GM23338 (cell line): ENCODE measurements at regions not wholly inside any gene's neighbourhood (a gene's known extent, or its start where the extent isn't known, plus 50 kb on each side); places are given as distances from the start of the nearest gene placed in this dataset.

ENCODE experiments used
- ATAC-seq: fragments of 200-7000 bp; cut with Tn5 transposase; 3 replicates; pipeline ENCODE4 v1.9.1; 2020
- DNase-seq: peaks from one replicate; pipeline ENCODE4 v3.0.0-alpha.2; 2015; ENCODE audit warnings: low spot score
- H2AFZ ChIP-seq: fragments of 200-600 bp; sonication (generic); 2 replicates; pipeline ENCODE4 v1.8.0; 2016; ENCODE audit warnings: antibody characterized with exemption, mild to moderate bottlenecking, moderate library complexity
- H3F3A ChIP-seq: fragments of 200-600 bp; sonication (generic); replicated peaks from 2 replicates; pipeline ENCODE4 v1.8.0; 2017; ENCODE audit warnings: antibody characterized with exemption, mixed run types, low read depth
- H3K27ac ChIP-seq: fragments of 200-600 bp; sonication (generic); 2 replicates; pipeline ENCODE4 v1.6.1; 2016; ENCODE audit warnings: low read depth
- H3K27me3 ChIP-seq: fragments of 200-600 bp; sonication (generic); 2 replicates; pipeline ENCODE4 v1.8.0; 2016; ENCODE audit warnings: mild to moderate bottlenecking, mixed run types, moderate library complexity; ENCODE audit not compliant: insufficient read depth
- H3K36me3 ChIP-seq: fragments of 200-600 bp; sonication (generic); 2 replicates; pipeline ENCODE4 v1.8.0; 2016; ENCODE audit warnings: mild to moderate bottlenecking; ENCODE audit not compliant: insufficient read depth
- H3K4me1 ChIP-seq: fragments of 200-600 bp; sonication (generic); 2 replicates; pipeline ENCODE4 v1.8.0; 2016; ENCODE audit warnings: mild to moderate bottlenecking, moderate library complexity; ENCODE audit not compliant: insufficient read depth
- H3K4me2 ChIP-seq: fragments of 200-600 bp; sonication (generic); 2 replicates; pipeline ENCODE4 v1.7.1; 2017; ENCODE audit warnings: mixed run types
- H3K4me3 ChIP-seq: fragments of 200-600 bp; sonication (generic); 2 replicates; pipeline ENCODE4 v1.6.1; 2016; ENCODE audit warnings: mixed run types
- H3K79me2 ChIP-seq: fragments of 200-600 bp; sonication (generic); replicated peaks from 2 replicates; pipeline ENCODE4 v1.8.0; 2017; ENCODE audit warnings: mild to moderate bottlenecking; ENCODE audit not compliant: insufficient read depth
- H3K9me2 ChIP-seq: fragments of 200-600 bp; sonication (generic); 2 replicates; pipeline ENCODE4 v1.8.0; 2017; ENCODE audit not compliant: insufficient read depth
- H4K20me1 ChIP-seq: fragments of 200-600 bp; sonication (generic); replicated peaks from 2 replicates; pipeline ENCODE4 v1.8.0; 2017; ENCODE audit warnings: mild to moderate bottlenecking; ENCODE audit not compliant: insufficient read depth
- H3K27ac Mint-ChIP-seq: 2 replicates; pipeline ENCODE4 v1.8.0; 2020; ENCODE audit warnings: inconsistent platforms, mild to moderate bottlenecking, moderate library complexity, mixed read lengths
- H3K27me3 Mint-ChIP-seq: 3 replicates; pipeline ENCODE4 v1.8.0; 2022; ENCODE audit warnings: low read depth, mild to moderate bottlenecking, moderate library complexity, mixed read lengths, inconsistent platforms; ENCODE audit not compliant: insufficient read depth, poor library complexity
- H3K36me3 Mint-ChIP-seq: 3 replicates; pipeline ENCODE4 v1.8.0; 2021; ENCODE audit warnings: low read depth, mild to moderate bottlenecking, inconsistent platforms, moderate library complexity, mixed read lengths
- H3K4me1 Mint-ChIP-seq: 3 replicates; pipeline ENCODE4 v1.8.0; 2020; ENCODE audit warnings: mild to moderate bottlenecking, inconsistent platforms, mixed read lengths
- H3K4me3 Mint-ChIP-seq: 3 replicates; pipeline ENCODE4 v1.8.0; 2021; ENCODE audit warnings: moderate library complexity, mild to moderate bottlenecking, inconsistent platforms, mixed read lengths
- H3K9me3 Mint-ChIP-seq: 3 replicates; pipeline ENCODE4 v1.8.0; 2020; ENCODE audit warnings: moderate library complexity, mild to moderate bottlenecking, inconsistent platforms, mixed read lengths
- CREB1 ChIP-seq: fragments of 250-450 bp; sonication (Bioruptor Pico); IDR thresholded peaks from 2 replicates; pipeline ENCODE4 v1.5.0; 2020; ENCODE audit warnings: low read depth, mild to moderate bottlenecking, moderate library complexity
- CTCF ChIP-seq, 2 experiments: fragments of 200-600 bp in 1 of 2; sonication (generic) in 1 of 2; conservative IDR thresholded peaks; 2 replicates each; pipeline versions ENCODE4 v1.5.1 to v1.6.1; 2016 to 2017; ENCODE audit warnings: antibody characterized with exemption in 2 of 2, low read depth in 2 of 2, mild to moderate bottlenecking in 2 of 2, moderate library complexity in 1 of 2
- ETS1 ChIP-seq: IDR thresholded peaks from 2 replicates; pipeline ENCODE4 v1.6.1; 2016; ENCODE audit warnings: antibody characterized with exemption
- EZH2 ChIP-seq: fragments of 200-600 bp; sonication (generic); IDR thresholded peaks from one replicate; pipeline ENCODE4 v1.8.0; 2017; ENCODE audit warnings: antibody characterized with exemption, mild to moderate bottlenecking, low read depth; ENCODE audit not compliant: unreplicated experiment
- EZH2phosphoT487 ChIP-seq: fragments of 200-600 bp; sonication (generic); IDR thresholded peaks from one replicate; pipeline ENCODE4 v1.8.1; 2018; ENCODE audit warnings: antibody characterized with exemption; ENCODE audit not compliant: unreplicated experiment
- JUNB ChIP-seq: IDR thresholded peaks from one replicate; pipeline ENCODE4 v1.6.1; 2016; ENCODE audit warnings: antibody characterized with exemption; ENCODE audit not compliant: unreplicated experiment
- NANOG ChIP-seq: IDR thresholded peaks from 2 replicates; pipeline ENCODE4 v1.6.1; 2016; ENCODE audit warnings: antibody characterized with exemption, borderline replicate concordance
- POLR2AphosphoS5 ChIP-seq: IDR thresholded peaks from 2 replicates; pipeline ENCODE4 v1.6.1; 2016; ENCODE audit warnings: antibody characterized with exemption, low read depth
- REST ChIP-seq: IDR thresholded peaks from one replicate; pipeline ENCODE4 v1.6.1; 2018; ENCODE audit warnings: antibody characterized with exemption; ENCODE audit not compliant: unreplicated experiment
- STAT1 ChIP-seq: IDR thresholded peaks from one replicate; pipeline ENCODE4 v1.6.1; 2016; ENCODE audit warnings: antibody characterized with exemption; ENCODE audit not compliant: unreplicated experiment
- ZNF114 ChIP-seq: fragments of 250-450 bp; sonication (Bioruptor Pico); IDR thresholded peaks from 2 replicates; pipeline ENCODE4 v1.5.0; 2020; ENCODE audit warnings: mild to moderate bottlenecking, moderate library complexity
- ZNF331 ChIP-seq: fragments of 250-450 bp; sonication (Bioruptor Pico); IDR thresholded peaks from 2 replicates; pipeline ENCODE4 v1.5.0; 2020; ENCODE audit warnings: low read depth, mild to moderate bottlenecking, moderate library complexity
- ZNF462 ChIP-seq: fragments of 250-450 bp; sonication (Bioruptor Pico); IDR thresholded peaks from 2 replicates; pipeline ENCODE4 v1.5.0; 2020; ENCODE audit warnings: mild to moderate bottlenecking, moderate library complexity

GRCh38 chr5:173747876-173748275, 131.4 kb upstream of the BOD1 start:
- Histone ChIP-seq H3F3A (no peaks in the 10 kb centered on the region), H4K20me1 (no peaks in the 10 kb centered on the region), H3K4me3 (no peak overlapping the region), H3K4me2 (no peak overlapping the region), H3K36me3 (no peaks in the 10 kb centered on the region), H3K9me2 (no peaks in the 10 kb centered on the region), H3K27ac (no peak overlapping the region), H3K27me3 (no peaks in the 10 kb centered on the region), H3K4me1 (peaks cover 38% of the 10 kb centered on the region), H2AFZ (no peak overlapping the region), H3K79me2 (peaks cover 9% of the 10 kb centered on the region; the same call in 1 of the 2 replicates)
- Mint-ChIP-seq H3K36me3 (no peaks in the 10 kb centered on the region), H3K27me3 (peaks cover 4% of the 10 kb centered on the region), H3K4me3 (no peak overlapping the region), H3K27ac (no peak overlapping the region), H3K4me1 (peaks cover 42% of the 10 kb centered on the region), H3K9me3 (no peaks in the 10 kb centered on the region)
- no peak for ATAC-seq
- TF ChIP-seq REST (no peak), NANOG (no peak), ETS1 (no peak), EZH2 (no peak), JUNB (no peak), ZNF114 (no peak), ZNF331 (CRISPR knock-in tag) (no peak), EZH2phosphoT487 (no peak), POLR2AphosphoS5 (no peak), ZNF462 (CRISPR knock-in tag) (no peak), CREB1 (CRISPR knock-in tag) (no peak), CTCF (conservative IDR thresholded peaks at IDR 0.05; ENCODE audit: low read depth in 2 of 2) (no peak), STAT1 (no peak)
- no peak for DNase-seq
